ENCODE measurements at regions not wholly inside any gene's neighbourhood (a gene's known extent, or its start where the extent isn't known, plus 50 kb on each side); places are given as distances from the start of the nearest gene placed in this dataset.

- no peak for TF ChIP-seq CTCF (conservative IDR thresholded peaks at IDR 0.05; ENCODE audit: low read depth, low read length)
- DNase-seq (ENCODE audit: low read depth): no peak
- no peak overlapping the region for H3K4me3 ChIP-seq (ENCODE audit: low read length)
These were observed 280.4 kb downstream of the CAAP1 start for GRCh38 chr9:26612211-26612610.

GRCh38 chr9:26606756-26607155 is 285.8 kb downstream of the CAAP1 start:
- no peak for TF ChIP-seq CTCF (conservative IDR thresholded peaks at IDR 0.05; ENCODE audit: low read depth, low read length)
- no peak for DNase-seq (ENCODE audit: low read depth)

GRCh38 chr9:26605367-26605766 is 287.2 kb downstream of the CAAP1 start:
- no peak for DNase-seq (ENCODE audit: low read depth)
- TF ChIP-seq CTCF (conservative IDR thresholded peaks at IDR 0.05; ENCODE audit: low read depth, low read length): no peak
- no peak overlapping the region for H3K4me3 ChIP-seq (ENCODE audit: low read length)

More at GRCh38 chr9:26606756-26607155, 285.8 kb downstream of the CAAP1 start:
- H3K4me3 ChIP-seq (ENCODE audit: low read length): no peak overlapping the region

DNA sequence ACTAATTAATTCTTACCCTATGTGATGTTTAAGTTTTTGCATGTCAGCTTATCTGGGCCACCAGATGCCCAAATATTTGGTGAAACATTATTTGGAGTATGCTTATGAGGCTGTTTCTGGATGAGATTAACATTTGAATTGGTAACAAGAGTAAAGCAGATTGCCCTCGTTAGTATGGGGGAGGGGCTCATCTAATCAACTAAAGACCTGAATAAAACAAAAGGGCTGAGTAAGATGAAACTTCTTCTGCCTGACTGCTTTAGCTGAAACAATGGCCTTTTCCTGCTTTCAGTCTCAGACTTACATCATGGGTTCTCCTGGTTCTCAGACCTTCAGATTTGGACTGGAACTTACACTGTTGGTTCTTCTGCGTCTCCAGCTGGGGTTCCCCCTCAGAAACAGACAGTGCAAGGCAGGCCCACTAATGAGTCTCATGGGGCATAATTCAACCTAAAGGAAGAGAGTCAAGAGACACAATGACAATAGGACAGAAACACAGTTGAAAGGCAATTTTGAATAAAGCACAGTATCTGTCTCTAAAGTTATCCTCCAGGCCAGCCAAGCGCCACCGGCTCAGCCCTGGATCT is 288.4 kb downstream of the CAAP1 start:
- DNase-seq (ENCODE audit: low read depth): no peak
- TF ChIP-seq CTCF (conservative IDR thresholded peaks at IDR 0.05; ENCODE audit: low read depth, low read length): no peak
- no peak overlapping the region for H3K4me3 ChIP-seq (ENCODE audit: low read length)

- no peak overlapping the region for H3K4me3 ChIP-seq (ENCODE audit: low read length)
- DNase-seq (ENCODE audit: low read depth): no peak
- no peak for TF ChIP-seq CTCF (conservative IDR thresholded peaks at IDR 0.05; ENCODE audit: low read depth, low read length)
These were observed 289.0 kb downstream of the CAAP1 start for GRCh38 chr9:26603617-26604016.

DNA sequence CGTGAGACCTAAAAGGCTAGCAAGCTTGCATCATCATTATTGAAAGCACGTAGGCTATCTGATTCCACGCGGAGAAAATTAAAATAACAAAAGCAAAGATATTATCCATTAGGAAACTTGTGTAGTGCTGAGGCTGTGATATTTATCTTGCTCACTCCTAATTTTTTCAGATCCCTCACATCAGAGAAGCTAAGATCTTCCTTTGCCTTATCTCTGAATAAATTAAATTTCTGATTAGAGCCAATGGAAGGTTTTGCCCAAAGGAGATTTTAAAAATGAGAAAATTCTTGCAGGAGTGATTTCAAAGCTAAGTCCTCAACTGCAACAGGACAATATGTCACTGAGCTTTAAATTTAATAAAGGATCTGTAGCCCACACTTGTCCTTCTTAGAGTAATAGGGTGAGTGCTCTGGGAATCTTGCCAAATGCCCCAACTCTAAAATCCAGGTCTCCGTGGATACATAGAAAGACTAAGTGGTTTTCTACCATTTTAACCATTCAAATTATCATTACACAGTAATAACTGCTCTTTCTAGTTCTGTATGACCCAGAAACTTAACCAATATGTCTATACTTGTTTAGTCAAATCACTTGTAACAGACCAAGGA is 295.0 kb downstream of the CAAP1 start:
- DNase-seq (ENCODE audit: low read depth): no peak
- H3K4me3 ChIP-seq (ENCODE audit: low read length): no peak overlapping the region
- no peak for TF ChIP-seq CTCF (conservative IDR thresholded peaks at IDR 0.05; ENCODE audit: low read depth, low read length)

DNA sequence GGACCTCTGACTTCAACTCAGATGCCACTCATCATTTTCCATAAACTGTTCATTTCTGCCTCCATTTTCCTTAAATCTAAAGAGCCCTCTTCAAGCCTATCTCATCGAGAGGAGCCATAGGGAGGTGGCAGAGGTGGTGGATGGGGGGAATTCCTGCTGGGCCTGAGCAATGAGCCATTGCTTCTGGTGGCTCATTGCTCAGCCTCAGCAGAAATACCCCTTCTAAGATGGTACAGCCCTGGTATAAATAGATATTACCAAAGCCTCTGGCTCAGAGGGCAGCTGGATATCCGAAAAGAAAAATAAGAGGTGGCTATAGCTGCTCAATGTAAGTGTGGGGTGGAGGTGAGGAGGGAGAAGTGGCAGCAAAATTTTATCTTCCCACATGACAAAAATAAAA is 313.5 kb downstream of the CAAP1 start:
- H3K4me3 ChIP-seq (ENCODE audit: low read length): no peak overlapping the region
- TF ChIP-seq CTCF (conservative IDR thresholded peaks at IDR 0.05; ENCODE audit: low read depth, low read length): no peak
- DNase-seq (ENCODE audit: low read depth): no peak

Data from retinal pigment epithelial cell (primary cell).